GM12872 (cell line): ENCODE measurements at regions not wholly inside any gene's neighbourhood (a gene's known extent, or its start where the extent isn't known, plus 50 kb on each side); places are given as distances from the start of the nearest gene placed in this dataset.
A peak's percentile ranks its signal among the peaks of the same experiment; 100 is the strongest.

Experiments used
- TF ChIP-seq, protein P1 (sequence below): IDR thresholded peaks from 3 replicates; pipeline ENCODE4 v1.5.1; 2011; ENCODE audit warnings: low read depth, mild to moderate bottlenecking, low read length, moderate library complexity; ENCODE audit not compliant: insufficient read depth

DNA sequence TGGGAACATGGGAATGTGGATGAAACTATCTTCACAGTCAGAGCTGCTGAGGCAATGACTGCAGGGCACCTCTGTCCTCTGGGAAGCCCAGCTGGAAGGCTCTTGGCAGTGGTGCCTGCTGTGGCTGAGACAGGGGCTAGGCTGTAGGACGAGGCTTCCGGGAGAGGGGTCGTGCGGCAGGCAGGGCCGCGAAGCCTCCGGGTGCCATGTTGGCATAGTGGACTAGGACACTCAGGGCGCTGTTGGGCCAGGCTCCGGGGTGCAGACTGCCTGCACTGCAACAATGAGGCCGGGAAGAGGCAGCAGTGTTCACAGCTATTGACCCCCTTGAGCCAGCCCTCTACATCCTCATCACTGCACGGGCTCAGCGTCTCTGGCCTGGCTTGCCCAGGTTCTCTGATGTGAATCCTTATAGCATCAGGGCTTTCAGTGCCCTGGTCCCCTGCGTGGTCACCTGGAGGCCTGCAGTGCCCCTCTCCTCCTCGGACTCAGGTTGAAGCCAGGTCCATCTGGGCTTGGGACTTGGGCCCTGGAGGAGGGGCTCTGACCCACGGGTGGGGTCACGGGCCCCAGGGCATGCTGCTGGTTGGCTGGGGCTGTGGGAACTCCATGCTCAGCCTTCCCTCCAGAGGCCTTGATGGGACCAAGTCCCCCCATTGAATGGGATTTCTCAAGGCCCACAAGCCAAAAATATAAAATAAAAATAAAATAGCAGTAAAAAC is 91.6 kb downstream of the TNFRSF13B start:
- TF ChIP-seq, protein P1, sequence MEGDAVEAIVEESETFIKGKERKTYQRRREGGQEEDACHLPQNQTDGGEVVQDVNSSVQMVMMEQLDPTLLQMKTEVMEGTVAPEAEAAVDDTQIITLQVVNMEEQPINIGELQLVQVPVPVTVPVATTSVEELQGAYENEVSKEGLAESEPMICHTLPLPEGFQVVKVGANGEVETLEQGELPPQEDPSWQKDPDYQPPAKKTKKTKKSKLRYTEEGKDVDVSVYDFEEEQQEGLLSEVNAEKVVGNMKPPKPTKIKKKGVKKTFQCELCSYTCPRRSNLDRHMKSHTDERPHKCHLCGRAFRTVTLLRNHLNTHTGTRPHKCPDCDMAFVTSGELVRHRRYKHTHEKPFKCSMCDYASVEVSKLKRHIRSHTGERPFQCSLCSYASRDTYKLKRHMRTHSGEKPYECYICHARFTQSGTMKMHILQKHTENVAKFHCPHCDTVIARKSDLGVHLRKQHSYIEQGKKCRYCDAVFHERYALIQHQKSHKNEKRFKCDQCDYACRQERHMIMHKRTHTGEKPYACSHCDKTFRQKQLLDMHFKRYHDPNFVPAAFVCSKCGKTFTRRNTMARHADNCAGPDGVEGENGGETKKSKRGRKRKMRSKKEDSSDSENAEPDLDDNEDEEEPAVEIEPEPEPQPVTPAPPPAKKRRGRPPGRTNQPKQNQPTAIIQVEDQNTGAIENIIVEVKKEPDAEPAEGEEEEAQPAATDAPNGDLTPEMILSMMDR = no peak

DNA sequence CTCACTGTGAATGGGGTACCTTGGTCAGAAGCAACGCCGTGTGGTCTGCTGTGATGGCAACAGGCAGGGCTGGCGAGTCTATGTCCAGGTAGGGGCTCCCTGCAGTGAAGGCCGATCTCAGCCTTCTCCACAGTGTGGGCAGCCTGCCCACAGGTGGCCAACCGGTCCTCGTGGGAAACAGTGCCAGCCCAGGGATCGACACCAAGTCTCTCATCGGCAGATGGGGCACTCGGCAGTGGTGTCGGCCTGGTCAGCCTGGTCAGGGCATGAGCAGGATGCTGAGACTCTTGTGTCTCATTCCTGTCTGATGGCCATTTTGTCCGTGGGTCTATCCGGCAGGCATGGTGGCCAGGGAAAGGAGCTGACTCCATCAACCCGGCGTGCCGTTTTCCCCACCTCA is 92.2 kb downstream of the TNFRSF13B start:
- TF ChIP-seq, protein P1 = no peak

GRCh38 chr17:16878606-16879005 is 93.3 kb downstream of the TNFRSF13B start:
- TF ChIP-seq, protein P1 = no peak

DNA sequence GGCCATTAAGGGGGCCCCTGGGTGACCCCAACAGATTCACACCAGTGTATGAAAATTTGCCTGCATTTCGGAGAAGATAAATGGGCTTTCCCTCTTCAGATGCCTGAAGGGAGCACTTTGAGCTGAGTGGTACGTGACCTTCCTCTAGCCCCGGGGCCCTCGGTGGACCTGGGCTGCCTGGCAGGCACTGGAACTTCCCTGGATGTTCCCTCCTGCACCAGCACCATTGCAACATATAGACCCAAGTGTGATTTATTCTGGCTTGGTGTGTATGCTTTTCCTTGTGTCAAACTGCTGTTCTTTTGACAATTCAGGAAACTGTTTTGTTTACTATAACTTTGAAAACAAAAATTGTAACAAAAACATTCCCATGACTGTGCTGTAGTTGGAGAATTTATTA is 93.8 kb downstream of the TNFRSF13B start:
- TF ChIP-seq, protein P1 = no peak

GRCh38 chr17:16877099-16877498 is 94.8 kb downstream of the TNFRSF13B start:
- TF ChIP-seq, protein P1 = no peak

DNA sequence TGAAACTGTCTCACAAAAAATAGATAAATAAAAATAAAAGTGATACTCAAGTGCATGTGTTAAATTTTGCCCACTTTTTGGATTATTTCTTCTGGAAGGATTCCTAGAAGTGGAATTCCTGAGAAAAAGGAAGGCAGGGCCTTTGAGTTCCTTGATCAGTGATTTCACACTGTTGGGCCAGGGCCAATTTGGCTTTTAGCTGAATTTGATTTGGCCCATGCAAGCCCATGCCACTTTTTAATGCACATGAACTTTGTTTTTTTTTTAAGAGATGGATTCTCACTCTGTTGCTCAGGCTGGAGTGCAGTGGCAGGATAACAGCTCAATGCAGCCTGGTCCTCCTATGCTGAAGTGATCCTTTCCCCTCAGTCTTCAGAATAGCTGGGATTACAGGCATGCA is 96.3 kb downstream of the TNFRSF13B start:
- TF ChIP-seq, protein P1 = no peak

DNA sequence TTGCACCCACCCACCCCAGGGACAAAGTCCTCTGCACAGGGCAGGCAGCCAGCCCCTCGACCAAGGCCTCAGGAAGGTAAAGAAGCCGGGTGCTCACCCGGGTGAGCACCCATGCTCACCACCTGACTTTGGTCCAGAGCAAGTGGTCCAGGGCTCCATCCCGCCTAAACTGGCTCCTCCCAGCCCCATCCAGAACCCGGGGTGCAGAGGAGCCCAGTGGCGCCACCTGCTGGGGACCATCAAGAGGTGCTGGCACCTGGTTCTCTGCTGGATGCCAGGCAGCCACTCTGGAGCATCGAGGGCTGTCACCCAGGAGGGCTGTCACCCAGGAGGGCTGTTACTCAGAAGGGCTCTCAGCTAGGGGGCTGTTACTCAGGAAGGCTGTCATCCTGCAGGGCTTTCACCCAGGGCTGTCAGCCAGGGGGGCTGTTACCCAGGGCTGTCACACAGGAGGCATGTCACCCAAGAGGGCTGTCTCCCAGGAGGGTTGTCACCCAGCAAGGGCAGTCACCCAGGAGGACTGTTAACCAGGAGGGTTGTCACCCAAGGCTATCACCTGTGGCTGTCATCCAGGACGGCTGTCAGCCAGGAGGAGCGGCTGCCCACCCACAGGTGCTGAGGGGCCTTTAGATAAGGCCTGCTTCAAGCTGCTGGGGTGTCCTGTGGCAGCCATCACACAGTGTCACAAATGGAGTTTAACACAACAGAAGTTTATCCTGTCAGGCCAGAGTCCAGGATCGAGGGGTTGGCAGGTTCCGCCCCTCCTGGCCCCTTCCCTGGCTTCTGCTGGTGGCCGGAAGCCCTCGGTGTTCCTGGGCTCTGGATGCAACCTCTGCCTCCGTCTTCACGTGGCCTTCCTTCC is 98.5 kb downstream of the TNFRSF13B start:
- TF ChIP-seq, protein P1 = peak; percentile 80
